Stimulated activated naive B cell treated with anti-CD40 and anti-IgM and Interleukin-4, amounts not matched to agents 10 μg/mL and 1 μg/mL and 100 μg/mL, for 72 hours (primary cell): ENCODE measurements at regions not wholly inside any gene's neighbourhood (a gene's known extent, or its start where the extent isn't known, plus 50 kb on each side); places are given as distances from the start of the nearest gene placed in this dataset.

ENCODE experiments used
- ATAC-seq, 2 donors: fragments of 150-1000 bp; cut with Tn5 transposase; replicated peaks; 2 replicates each; pipeline ENCODE4 v1.10.0; 2021; ENCODE audit warnings: moderate library complexity in 1 of 2
- DNase-seq: peaks from one replicate; pipeline ENCODE4 v3.0.0; 2021
- H3K27ac Mint-ChIP-seq: one replicate; pipeline ENCODE4 v1.8.0; 2022; ENCODE audit warnings: mild to moderate bottlenecking, mixed read lengths
- H3K27me3 Mint-ChIP-seq, 2 donors: one replicate each; pipeline ENCODE4 v1.8.0; 2022; ENCODE audit warnings: mixed read lengths in 2 of 2
- H3K36me3 Mint-ChIP-seq, 2 donors: one replicate each; pipeline ENCODE4 v1.8.0; 2022; ENCODE audit warnings: mixed read lengths in 2 of 2, mild to moderate bottlenecking in 1 of 2
- H3K4me1 Mint-ChIP-seq, 2 donors: one replicate each; pipeline ENCODE4 v1.8.0; 2022; ENCODE audit warnings: mixed read lengths in 2 of 2, mild to moderate bottlenecking in 1 of 2
- H3K4me3 Mint-ChIP-seq, 2 donors: one replicate each; pipeline ENCODE4 v1.8.0; 2022; ENCODE audit warnings: mild to moderate bottlenecking in 2 of 2, mixed read lengths in 2 of 2, moderate library complexity in 1 of 2
- H3K9me3 Mint-ChIP-seq, 2 donors: one replicate each; pipeline ENCODE4 v1.8.0; 2022; ENCODE audit warnings: mixed read lengths in 2 of 2, mild to moderate bottlenecking in 1 of 2

- no peak overlapping the region for H3K4me3 Mint-ChIP-seq
- H3K27me3 Mint-ChIP-seq, result peaks cover 11 to 13% of the 10 kb centered on the region in 2 donors
- DNase-seq (no peak), ATAC-seq (no peak)
- no peak overlapping the region for H3K27ac Mint-ChIP-seq
- no peaks in the 10 kb centered on the region for H3K9me3 Mint-ChIP-seq
- H3K4me1 Mint-ChIP-seq, result peaks cover 24 to 46% of the 10 kb centered on the region in 2 donors
- H3K36me3 Mint-ChIP-seq, result no peaks in the 10 kb centered on the region
These were observed 66.2 kb upstream of the LMO1 start for GRCh38 chr11:8329847-8330361.

- no peak for ATAC-seq
- DNase-seq, result no peak
- peaks cover 11 to 13% of the 10 kb centered on the region in 2 donors for H3K27me3 Mint-ChIP-seq
- no peak overlapping the region for H3K27ac Mint-ChIP-seq
- H3K4me3 Mint-ChIP-seq, result no peak overlapping the region
- H3K9me3 Mint-ChIP-seq, result no peaks in the 10 kb centered on the region
- no peaks in the 10 kb centered on the region for H3K36me3 Mint-ChIP-seq
- peaks cover 24 to 46% of the 10 kb centered on the region in 2 donors for H3K4me1 Mint-ChIP-seq
These were observed 65.7 kb upstream of the LMO1 start for GRCh38 chr11:8329336-8329735.

- peaks cover 24 to 46% of the 10 kb centered on the region in 2 donors for H3K4me1 Mint-ChIP-seq
- ATAC-seq, result peak; percentile 71 to 78
- peaks cover 11 to 13% of the 10 kb centered on the region in 2 donors for H3K27me3 Mint-ChIP-seq
- peak overlapping the region; percentile 67 for H3K27ac Mint-ChIP-seq
- H3K36me3 Mint-ChIP-seq, result no peaks in the 10 kb centered on the region
- DNase-seq, result peak; percentile 73
- H3K4me3 Mint-ChIP-seq, result peak overlapping the region in 1 of 2 donors; percentile 18
- H3K9me3 Mint-ChIP-seq, result no peaks in the 10 kb centered on the region
These were observed 65.2 kb upstream of the LMO1 start for GRCh38 chr11:8328848-8329330.

- H3K4me3 Mint-ChIP-seq, result no peak overlapping the region
- DNase-seq, result no peak
- ATAC-seq, result peak; percentile 8 to 24
- H3K27ac Mint-ChIP-seq, result no peak overlapping the region
- peaks cover 24 to 43% of the 10 kb centered on the region in 2 donors for H3K4me1 Mint-ChIP-seq
- peaks cover 11 to 13% of the 10 kb centered on the region in 2 donors for H3K27me3 Mint-ChIP-seq
- no peaks in the 10 kb centered on the region for H3K9me3 Mint-ChIP-seq
- no peaks in the 10 kb centered on the region for H3K36me3 Mint-ChIP-seq
These were observed 64.6 kb upstream of the LMO1 start for GRCh38 chr11:8328231-8328794.

GRCh38 chr11:8327761-8328192, 64.1 kb upstream of the LMO1 start:
- no peak overlapping the region for H3K4me3 Mint-ChIP-seq
- no peaks in the 10 kb centered on the region for H3K9me3 Mint-ChIP-seq
- ATAC-seq, result peak; percentile 69 to 74
- H3K27me3 Mint-ChIP-seq, result peaks cover 13 to 15% of the 10 kb centered on the region in 2 donors
- H3K4me1 Mint-ChIP-seq, result peaks cover 23 to 37% of the 10 kb centered on the region in 2 donors
- no peaks in the 10 kb centered on the region for H3K36me3 Mint-ChIP-seq
- no peak overlapping the region for H3K27ac Mint-ChIP-seq
- DNase-seq, result peak; percentile 57

- ATAC-seq (no peak), DNase-seq (no peak)
- Mint-ChIP-seq H3K4me3 (no peak overlapping the region), H3K4me1 (peaks cover 15 to 24% of the 10 kb centered on the region in 2 donors), H3K27ac (no peak overlapping the region), H3K36me3 (no peaks in the 10 kb centered on the region), H3K9me3 (no peaks in the 10 kb centered on the region), H3K27me3 (peaks cover 13 to 17% of the 10 kb centered on the region in 2 donors)
These were observed 62.7 kb upstream of the LMO1 start for GRCh38 chr11:8326337-8326736.

GRCh38 chr11:8325591-8326304, 62.1 kb upstream of the LMO1 start:
- H3K9me3 Mint-ChIP-seq, result no peaks in the 10 kb centered on the region
- H3K36me3 Mint-ChIP-seq, result no peaks in the 10 kb centered on the region
- peaks cover 10 to 18% of the 10 kb centered on the region in 2 donors for H3K4me1 Mint-ChIP-seq
- H3K4me3 Mint-ChIP-seq, result no peak overlapping the region
- H3K27ac Mint-ChIP-seq, result no peak overlapping the region
- no peak for ATAC-seq
- no peak for DNase-seq
- H3K27me3 Mint-ChIP-seq, result peaks cover 12 to 16% of the 10 kb centered on the region in 2 donors

- no peak for DNase-seq
- H3K27ac Mint-ChIP-seq, result no peak overlapping the region
- H3K4me1 Mint-ChIP-seq, result peaks cover 5 to 9% of the 10 kb centered on the region in 2 donors
- no peak for ATAC-seq
- no peaks in the 10 kb centered on the region for H3K36me3 Mint-ChIP-seq
- H3K9me3 Mint-ChIP-seq, result no peaks in the 10 kb centered on the region
- peaks cover 18 to 21% of the 10 kb centered on the region in 2 donors for H3K27me3 Mint-ChIP-seq
- H3K4me3 Mint-ChIP-seq, result no peak overlapping the region
These were observed 59.7 kb upstream of the LMO1 start for GRCh38 chr11:8323161-8323935.

GRCh38 chr11:8321876-8322275, 58.2 kb upstream of the LMO1 start:
- Mint-ChIP-seq H3K36me3 (no peaks in the 10 kb centered on the region), H3K27me3 (peaks cover 18 to 24% of the 10 kb centered on the region in 2 donors), H3K27ac (no peak overlapping the region), H3K4me1 (no peaks in the 10 kb centered on the region), H3K9me3 (no peaks in the 10 kb centered on the region), H3K4me3 (no peak overlapping the region)
- DNase-seq (no peak), ATAC-seq (no peak)

GRCh38 chr11:8320076-8320475, 56.4 kb upstream of the LMO1 start:
- H3K4me3 Mint-ChIP-seq, result no peak overlapping the region
- no peaks in the 10 kb centered on the region for H3K9me3 Mint-ChIP-seq
- no peaks in the 10 kb centered on the region for H3K4me1 Mint-ChIP-seq
- H3K27me3 Mint-ChIP-seq, result peaks cover 18 to 24% of the 10 kb centered on the region in 2 donors
- ATAC-seq (no peak), DNase-seq (no peak)
- H3K36me3 Mint-ChIP-seq, result no peaks in the 10 kb centered on the region
- H3K27ac Mint-ChIP-seq, result no peak overlapping the region

- Mint-ChIP-seq H3K4me1 (no peaks in the 10 kb centered on the region), H3K9me3 (no peaks in the 10 kb centered on the region), H3K27me3 (peaks cover 18 to 24% of the 10 kb centered on the region in 2 donors), H3K36me3 (no peaks in the 10 kb centered on the region), H3K4me3 (no peak overlapping the region), H3K27ac (no peak overlapping the region)
- DNase-seq, result no peak
- ATAC-seq, result no peak
These were observed 54.9 kb upstream of the LMO1 start for GRCh38 chr11:8318536-8318935.

- Mint-ChIP-seq H3K27me3 (peaks cover 13 to 24% of the 10 kb centered on the region in 2 donors), H3K36me3 (no peaks in the 10 kb centered on the region)
These were observed 53.5 kb upstream of the LMO1 start for GRCh38 chr11:8317159-8317558.

GRCh38 chr11:8315954-8316353, 52.3 kb upstream of the LMO1 start:
- DNase-seq (no peak), ATAC-seq (no peak)
- Mint-ChIP-seq H3K4me3 (no peak overlapping the region), H3K9me3 (no peaks in the 10 kb centered on the region), H3K4me1 (no peaks in the 10 kb centered on the region), H3K27me3 (peaks cover 8 to 21% of the 10 kb centered on the region in 2 donors), H3K27ac (no peak overlapping the region), H3K36me3 (no peaks in the 10 kb centered on the region)

More at GRCh38 chr11:8317159-8317558, 53.5 kb upstream of the LMO1 start:
- Mint-ChIP-seq H3K4me1 (no peaks in the 10 kb centered on the region), H3K9me3 (no peaks in the 10 kb centered on the region), H3K27ac (no peak overlapping the region), H3K4me3 (no peak overlapping the region)
- DNase-seq (no peak), ATAC-seq (no peak)

GRCh38 chr11:8315463-8315862, 51.8 kb upstream of the LMO1 start:
- Mint-ChIP-seq H3K27ac (no peak overlapping the region), H3K27me3 (peaks cover 5 to 17% of the 10 kb centered on the region in 2 donors), H3K4me3 (no peak overlapping the region), H3K9me3 (no peaks in the 10 kb centered on the region), H3K36me3 (no peaks in the 10 kb centered on the region), H3K4me1 (no peaks in the 10 kb centered on the region)
- ATAC-seq (no peak), DNase-seq (no peak)
